ENCODE measurements at regions not wholly inside any gene's neighbourhood (a gene's known extent, or its start where the extent isn't known, plus 50 kb on each side); places are given as distances from the start of the nearest gene placed in this dataset.

DNA sequence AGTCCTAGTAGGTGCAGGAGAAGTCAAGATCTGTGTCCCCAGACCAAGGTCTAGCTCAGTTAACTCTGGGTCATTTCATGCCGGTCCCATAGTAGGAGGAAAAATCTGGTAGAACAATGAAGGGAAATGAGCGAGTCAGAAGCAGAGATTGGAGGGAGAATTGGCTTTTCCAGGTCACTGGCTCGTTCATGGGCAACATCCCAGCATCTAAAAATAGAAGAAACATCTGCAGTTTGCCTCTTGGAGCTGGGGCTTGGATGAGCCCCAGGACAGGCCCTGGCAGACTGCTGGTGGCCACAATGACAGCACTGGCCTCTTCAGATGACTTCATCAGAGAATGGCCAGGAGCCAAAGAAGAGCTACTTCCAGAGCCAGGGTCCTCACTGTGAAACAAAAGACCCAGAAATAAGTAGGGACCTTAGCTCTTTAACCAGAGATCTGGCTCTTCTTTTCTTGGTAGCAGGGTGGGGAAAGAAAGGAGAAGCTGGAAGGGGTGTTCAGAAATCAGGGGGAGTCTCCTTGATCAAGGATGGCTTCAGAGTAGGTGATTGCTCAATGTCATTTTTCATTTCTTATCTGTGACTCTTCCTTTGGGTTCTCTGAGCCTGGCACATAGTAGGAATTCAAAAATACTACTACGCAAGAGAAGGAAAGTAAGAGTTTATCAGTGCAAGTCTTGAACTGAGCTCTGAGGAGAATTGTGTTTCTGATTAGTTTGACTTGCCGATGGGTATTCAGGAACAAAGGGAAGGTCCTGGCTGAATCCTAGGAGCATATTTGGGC, 102.6 kb downstream of the TMPRSS5 start:
- DNase-seq (ENCODE audit: low read depth), result no peak
- no peak overlapping the region for H3K4me3 ChIP-seq (ENCODE audit: low read length)
- TF ChIP-seq, protein P1, sequence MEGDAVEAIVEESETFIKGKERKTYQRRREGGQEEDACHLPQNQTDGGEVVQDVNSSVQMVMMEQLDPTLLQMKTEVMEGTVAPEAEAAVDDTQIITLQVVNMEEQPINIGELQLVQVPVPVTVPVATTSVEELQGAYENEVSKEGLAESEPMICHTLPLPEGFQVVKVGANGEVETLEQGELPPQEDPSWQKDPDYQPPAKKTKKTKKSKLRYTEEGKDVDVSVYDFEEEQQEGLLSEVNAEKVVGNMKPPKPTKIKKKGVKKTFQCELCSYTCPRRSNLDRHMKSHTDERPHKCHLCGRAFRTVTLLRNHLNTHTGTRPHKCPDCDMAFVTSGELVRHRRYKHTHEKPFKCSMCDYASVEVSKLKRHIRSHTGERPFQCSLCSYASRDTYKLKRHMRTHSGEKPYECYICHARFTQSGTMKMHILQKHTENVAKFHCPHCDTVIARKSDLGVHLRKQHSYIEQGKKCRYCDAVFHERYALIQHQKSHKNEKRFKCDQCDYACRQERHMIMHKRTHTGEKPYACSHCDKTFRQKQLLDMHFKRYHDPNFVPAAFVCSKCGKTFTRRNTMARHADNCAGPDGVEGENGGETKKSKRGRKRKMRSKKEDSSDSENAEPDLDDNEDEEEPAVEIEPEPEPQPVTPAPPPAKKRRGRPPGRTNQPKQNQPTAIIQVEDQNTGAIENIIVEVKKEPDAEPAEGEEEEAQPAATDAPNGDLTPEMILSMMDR (conservative IDR thresholded peaks at IDR 0.05; ENCODE audit: low read depth, low read length), result no peak

DNA sequence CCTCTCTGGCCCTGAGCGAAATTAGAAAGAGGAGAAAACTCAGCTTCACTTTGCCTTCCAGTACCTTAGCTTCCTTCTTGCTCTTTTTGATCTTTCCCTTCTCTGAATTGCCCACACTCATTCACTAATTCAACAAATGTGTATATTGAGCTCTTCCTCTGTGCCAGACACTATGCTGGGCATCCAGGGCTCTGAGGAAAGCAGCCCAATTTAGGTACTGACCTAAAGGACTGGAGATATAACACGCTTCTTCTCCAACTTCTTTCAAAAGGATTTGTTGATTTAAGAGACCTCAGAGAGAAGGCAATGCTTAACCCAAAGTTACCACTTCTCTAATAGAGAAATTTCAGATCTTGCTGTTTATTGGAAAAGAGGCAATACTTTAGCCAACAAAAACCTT, 103.6 kb downstream of the TMPRSS5 start:
- no peak for DNase-seq (ENCODE audit: low read depth)
- TF ChIP-seq, protein P1 (conservative IDR thresholded peaks at IDR 0.05; ENCODE audit: low read depth, low read length), result no peak
- no peak overlapping the region for H3K4me3 ChIP-seq (ENCODE audit: low read length)

DNA sequence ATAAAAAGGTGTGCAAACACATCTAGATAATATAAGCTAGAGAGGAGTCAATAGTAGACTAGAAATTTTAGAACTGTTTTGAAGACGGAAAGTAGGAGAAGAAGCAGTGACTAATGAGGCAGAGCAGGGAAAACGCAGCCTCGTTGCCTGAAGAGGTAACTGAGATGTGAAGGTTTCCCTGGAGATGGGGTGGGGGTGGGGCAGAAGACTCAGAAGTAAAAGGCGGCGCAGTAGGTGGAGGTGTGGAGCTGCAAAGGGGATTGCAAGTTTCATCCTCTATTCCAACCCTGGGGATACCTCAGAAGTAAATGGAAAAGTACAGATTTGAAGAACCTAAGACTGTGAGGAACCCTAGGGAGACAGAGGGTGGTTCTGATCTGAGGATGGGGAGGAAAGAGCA, 109.5 kb downstream of the TMPRSS5 start:
- TF ChIP-seq, protein P1 (conservative IDR thresholded peaks at IDR 0.05; ENCODE audit: low read depth, low read length), result no peak
- DNase-seq (ENCODE audit: low read depth), result no peak
- H3K4me3 ChIP-seq (ENCODE audit: low read length), result no peak overlapping the region

DNA sequence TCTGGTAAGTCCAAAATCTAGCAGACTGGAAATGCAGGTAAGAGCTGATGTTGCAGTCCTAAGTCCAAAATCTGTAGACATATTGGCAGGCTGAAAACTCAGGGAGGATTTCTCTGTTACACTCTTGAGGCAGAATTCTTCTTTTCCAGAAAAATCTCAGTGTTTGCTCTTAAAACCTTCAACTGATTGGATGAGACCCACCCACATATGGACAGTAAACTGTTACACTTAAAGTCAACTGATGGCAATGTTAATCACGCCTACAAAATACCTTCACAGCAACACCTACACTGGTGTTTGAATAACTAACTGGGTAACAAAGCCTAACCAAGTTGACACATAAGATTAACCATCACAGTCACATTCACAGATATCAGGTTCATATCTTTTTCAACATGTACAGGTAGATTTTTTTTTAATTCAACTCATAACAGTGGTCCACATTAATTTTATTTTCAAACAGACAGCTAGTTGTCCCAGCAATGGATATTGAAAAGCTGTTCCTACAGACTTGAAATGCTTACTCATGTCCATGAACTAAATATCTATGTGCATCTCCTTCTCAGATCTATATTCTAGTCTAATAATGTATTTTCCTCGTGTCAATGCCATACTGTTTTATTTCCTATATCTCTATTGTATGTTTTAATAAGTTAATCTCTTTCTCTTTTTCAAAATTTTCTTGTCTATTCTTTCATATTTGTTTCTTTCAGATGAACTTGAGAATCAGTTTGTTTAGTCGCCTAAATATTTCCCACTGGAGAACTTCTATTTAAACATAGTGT, 110.1 kb downstream of the TMPRSS5 start:
- TF ChIP-seq, protein P1 (conservative IDR thresholded peaks at IDR 0.05; ENCODE audit: low read depth, low read length), result no peak
- no peak overlapping the region for H3K4me3 ChIP-seq (ENCODE audit: low read length)
- no peak for DNase-seq (ENCODE audit: low read depth)

DNA sequence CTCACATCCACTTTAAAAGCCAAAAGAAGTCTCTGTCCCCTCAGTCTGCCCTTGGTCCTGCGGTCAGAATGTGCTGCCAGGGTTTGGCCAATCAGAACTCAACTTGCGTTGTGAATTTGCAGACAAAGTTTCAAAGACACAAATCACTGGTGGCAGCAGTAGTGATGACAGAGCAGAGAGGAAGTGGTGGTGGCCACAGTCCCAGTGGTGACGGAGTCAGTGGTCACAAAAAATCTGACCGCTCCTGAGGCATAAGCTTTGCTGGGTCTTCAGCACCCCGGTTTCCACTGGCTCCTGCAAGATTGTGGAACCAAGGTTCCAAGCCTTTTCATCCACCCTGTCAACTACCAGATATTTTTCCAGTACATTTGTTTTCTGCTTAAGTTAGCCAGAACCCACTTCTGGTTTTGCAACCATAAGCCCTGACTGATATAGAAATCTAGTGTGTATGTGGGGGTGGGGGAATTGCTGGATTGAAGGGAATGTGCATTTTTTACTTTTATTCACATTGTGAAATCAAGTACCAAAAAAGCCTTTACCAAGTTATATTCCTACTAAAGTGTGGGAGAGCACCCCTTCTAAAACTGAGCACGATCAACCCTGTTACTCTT, 112.3 kb downstream of the TMPRSS5 start:
- TF ChIP-seq, protein P1 (conservative IDR thresholded peaks at IDR 0.05; ENCODE audit: low read depth, low read length), result no peak
- no peak for DNase-seq (ENCODE audit: low read depth)
- H3K4me3 ChIP-seq (ENCODE audit: low read length), result no peak overlapping the region

DNA sequence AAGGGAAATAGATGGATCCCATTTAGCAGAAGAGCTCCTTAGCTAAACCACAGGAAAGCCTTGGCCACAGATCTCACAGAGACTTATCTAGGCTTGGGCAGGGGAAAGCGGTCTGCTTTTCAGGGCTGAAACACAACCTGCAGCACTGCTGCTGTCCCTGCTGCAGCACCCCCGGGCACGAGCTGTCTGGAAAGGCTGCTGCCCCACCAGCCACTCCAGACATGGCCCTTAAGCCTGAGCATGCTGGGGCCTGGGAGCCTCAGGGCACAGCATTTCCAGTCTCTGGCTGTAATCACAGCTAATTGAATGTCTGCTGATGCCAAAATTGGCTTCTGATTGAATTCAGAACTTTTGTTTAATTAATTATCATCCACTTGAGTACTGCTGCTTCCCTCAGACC, 115.0 kb downstream of the TMPRSS5 start:
- H3K4me3 ChIP-seq (ENCODE audit: low read length), result no peak overlapping the region
- TF ChIP-seq, protein P1 (conservative IDR thresholded peaks at IDR 0.05; ENCODE audit: low read depth, low read length), result no peak
- DNase-seq (ENCODE audit: low read depth), result no peak

Measured in retinal pigment epithelial cell (primary cell).